SK-MEL-5 (cell line): ENCODE measurements at regions not wholly inside any gene's neighbourhood (a gene's known extent, or its start where the extent isn't known, plus 50 kb on each side); places are given as distances from the start of the nearest gene placed in this dataset.
A peak's percentile ranks its signal among the peaks of the same experiment; 100 is the strongest.

Experiments used
- DNase-seq: peaks from one replicate; pipeline ENCODE4 v3.0.0-alpha.2; 2016; ENCODE audit warnings: low read depth, low spot score
- in situ Hi-C: cut with HindIII; loops from 2 replicates; pipeline ENCODE4 v1.10.0; 2016; ENCODE audit warnings: low sequenced_read_pairs, high pct_unique_total_duplicates, low pct_unique_long_range_greater_than_20kb

DNA sequence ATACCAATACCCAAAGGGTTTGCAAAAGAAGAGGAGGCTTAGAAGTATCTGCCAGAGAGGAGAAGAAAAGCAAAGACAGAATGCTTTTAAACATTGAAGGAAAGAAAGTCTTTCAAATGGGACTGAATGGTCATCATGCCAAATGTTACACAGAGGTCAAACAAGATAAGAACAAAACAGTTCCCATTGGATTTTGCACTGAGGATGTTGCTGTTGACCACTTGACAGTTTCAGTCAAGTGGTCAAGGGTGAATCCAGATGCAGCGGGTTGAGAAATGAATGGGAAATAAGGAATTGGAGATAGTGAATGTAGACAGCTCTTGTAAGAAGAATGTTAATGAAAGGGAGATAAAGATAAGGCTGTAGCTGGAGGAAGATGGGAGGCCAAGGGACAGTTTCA, 64.8 kb upstream of the FGG start:
- in situ Hi-C loops = no loop called here
- no peak for DNase-seq

DNA sequence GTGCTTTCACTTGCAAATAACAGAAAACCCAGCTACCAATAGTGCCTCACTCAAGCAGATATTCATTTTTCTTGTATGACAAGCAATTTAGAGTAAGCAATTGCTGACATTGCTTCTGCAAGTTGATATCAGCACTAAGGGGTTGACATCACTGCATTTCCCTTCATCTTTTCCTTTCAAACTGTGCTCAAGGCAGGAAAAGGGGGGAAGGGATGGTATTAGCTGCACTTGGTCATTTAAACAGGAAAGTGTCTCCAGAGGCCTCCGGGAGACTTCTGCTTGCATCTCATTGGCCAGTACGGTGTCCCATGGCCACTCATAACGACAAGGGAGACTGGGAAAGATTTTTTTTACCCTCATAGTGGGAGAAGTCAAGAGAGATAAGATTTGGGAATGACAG, 65.5 kb upstream of the FGG start:
- in situ Hi-C loops = no loop called here
- DNase-seq = no peak

DNA sequence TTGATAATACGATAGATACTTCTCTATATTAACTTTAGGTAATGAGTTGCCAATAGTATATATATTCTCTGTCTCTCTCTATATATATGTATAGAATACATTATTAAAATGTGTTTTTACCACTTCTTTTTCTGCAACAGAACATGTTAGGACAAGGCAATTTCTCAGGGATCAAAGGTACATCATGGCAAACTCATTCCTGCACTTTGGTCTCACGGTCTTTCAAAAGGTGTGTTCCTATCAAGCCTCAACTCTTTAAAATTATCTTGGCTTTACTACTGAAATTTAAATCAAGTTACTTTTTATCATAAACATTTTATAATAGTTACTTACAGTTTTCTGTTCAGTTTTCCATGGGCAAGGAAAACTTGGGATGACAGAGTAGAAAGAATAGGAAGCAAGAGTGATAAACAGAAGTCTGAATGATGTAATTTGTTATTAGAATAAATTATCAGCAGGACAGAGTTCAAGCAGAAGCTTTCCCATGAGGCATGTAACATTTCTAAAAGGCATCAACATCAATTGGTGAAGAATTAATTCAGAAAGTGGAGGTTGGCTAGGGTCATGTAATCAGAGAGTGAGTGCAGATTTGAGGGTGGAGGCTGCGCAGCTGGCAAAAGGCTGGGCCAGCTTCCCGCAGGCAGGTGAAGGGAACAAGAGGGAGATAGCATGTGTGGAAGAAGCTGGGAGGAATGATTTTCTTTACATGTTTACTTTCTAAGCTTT, 59.7 kb upstream of the LRAT start:
- in situ Hi-C loops = no loop called here

DNA sequence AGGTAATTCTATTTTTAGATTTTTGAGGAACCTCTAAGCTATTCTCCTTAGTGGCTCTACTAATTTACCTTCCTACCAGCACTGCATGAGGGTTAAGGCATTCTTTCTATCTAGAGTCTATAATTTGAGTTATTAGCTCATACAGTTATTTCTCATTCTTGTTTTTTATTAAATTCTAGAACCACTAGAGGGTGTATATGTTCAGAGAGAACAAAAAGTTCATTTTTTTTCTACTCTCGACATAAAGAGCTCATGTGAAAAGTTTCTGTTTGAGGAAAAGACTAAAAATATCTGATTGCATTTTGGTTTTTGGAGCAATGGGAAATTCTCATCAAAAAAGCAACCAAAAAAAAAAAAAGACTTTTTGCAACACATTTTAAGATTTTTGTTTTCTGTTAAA, 57.0 kb upstream of the LRAT start:
- DNase-seq = peak; percentile 51
- in situ Hi-C loops = no loop called here

More for the DNA sequence above, 59.7 kb upstream of the LRAT start:
- no peak for DNase-seq

DNA sequence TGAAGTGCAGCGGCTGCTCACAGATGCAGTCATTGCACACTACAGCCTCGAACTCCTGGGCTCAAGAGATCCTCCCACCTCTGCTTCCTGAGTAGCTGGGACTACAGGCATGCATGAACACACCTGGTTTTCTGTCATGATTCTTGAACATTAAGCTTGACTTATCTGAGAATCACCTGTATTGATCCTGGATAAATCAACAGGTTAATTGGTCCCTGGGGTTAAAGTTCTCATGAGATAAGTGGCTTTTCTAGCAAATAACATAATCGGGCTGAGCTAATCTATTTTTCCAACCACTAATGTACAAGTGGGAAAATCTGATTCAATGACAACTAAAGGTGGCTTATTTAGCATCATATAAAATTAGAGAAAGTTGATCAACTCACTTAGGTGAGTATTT, 56.0 kb upstream of the LRAT start:
- in situ Hi-C loops = no loop called here
- no peak for DNase-seq

DNA sequence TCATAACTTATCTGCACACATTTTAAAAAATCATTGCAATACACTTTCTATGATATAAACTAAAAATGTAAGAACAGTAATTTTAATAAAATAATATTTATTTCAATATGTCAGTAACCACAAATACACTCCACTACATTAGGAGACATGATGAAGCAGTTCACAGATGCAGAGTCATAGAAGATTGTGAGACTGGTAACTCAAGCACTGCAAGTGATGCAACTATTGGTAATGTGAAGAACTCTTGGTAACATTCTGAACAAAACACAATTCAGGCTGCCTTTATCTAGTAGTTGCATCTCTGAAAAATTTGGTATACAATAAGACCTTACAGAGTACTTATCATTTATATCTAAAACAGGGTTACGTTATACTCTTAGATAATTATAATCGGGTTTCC, 52.6 kb upstream of the LRAT start:
- no peak for DNase-seq
- in situ Hi-C loops = no loop called here

DNA sequence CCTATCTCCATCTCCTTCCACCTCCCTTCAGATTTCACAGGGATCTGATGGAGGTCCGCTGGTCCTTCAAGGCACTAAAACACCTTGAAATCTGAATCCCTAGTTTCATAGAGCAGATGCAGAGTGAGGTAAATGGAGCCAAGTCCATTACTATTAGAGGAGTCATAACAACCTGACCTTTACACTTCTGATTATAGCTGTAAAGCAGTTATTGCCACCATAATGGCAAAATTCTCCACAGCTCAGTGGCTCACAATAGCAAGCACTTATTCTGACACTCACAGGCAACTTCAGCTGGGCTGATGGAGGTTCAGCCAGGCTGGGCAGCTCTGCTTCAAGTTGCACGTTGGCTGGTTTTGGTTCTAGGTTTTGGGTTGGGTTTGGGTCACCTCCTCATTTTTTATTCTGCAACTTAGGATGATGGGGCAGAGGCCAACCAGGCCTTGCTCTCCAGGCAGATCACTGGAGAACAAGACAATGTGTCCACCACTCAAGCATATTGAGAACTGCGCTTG, 51.4 kb upstream of the LRAT start:
- no peak for DNase-seq
- in situ Hi-C loops = no loop called here
